ENCODE measurements at regions not wholly inside any gene's neighbourhood (a gene's known extent, or its start where the extent isn't known, plus 50 kb on each side); places are given as distances from the start of the nearest gene placed in this dataset.
"Not testable (repeated sequence)": the region's sequence is repeated elsewhere in the genome, so short reads cannot be mapped to it uniquely, and the experiment has no call there.

DNA sequence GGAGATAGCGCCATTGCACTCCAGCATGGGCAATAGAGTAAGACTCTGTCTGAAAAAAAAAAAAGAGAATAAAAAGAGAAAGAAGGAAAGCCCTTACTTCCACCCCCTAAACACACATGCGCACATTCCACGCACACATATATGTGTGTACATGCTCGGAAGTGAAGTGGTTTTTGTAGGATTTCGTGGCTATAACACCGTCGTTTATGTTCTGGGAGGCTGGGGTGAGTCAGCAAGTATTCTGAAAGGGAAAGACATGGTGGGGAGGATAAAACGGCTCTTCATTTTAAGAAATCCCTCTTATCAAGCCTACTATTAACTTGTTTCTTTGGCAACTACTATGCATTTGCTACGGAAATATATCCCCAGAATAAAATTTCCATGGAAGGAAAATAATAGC lies 422.8 kb upstream of the TBL1XR1 start:
- TF ChIP-seq, protein P1, sequence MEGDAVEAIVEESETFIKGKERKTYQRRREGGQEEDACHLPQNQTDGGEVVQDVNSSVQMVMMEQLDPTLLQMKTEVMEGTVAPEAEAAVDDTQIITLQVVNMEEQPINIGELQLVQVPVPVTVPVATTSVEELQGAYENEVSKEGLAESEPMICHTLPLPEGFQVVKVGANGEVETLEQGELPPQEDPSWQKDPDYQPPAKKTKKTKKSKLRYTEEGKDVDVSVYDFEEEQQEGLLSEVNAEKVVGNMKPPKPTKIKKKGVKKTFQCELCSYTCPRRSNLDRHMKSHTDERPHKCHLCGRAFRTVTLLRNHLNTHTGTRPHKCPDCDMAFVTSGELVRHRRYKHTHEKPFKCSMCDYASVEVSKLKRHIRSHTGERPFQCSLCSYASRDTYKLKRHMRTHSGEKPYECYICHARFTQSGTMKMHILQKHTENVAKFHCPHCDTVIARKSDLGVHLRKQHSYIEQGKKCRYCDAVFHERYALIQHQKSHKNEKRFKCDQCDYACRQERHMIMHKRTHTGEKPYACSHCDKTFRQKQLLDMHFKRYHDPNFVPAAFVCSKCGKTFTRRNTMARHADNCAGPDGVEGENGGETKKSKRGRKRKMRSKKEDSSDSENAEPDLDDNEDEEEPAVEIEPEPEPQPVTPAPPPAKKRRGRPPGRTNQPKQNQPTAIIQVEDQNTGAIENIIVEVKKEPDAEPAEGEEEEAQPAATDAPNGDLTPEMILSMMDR (IDR thresholded peaks at IDR 0.05; ENCODE audit: low read depth, low read length) = no peak
- no peak overlapping the region for H3K27ac ChIP-seq
- no peaks in the 10 kb centered on the region for H3K36me3 ChIP-seq
- H3K4me3 ChIP-seq = no peak overlapping the region
- H3K4me1 ChIP-seq (ENCODE audit: low read depth) = no peaks in the 10 kb centered on the region
- H3K9me3 ChIP-seq (ENCODE audit: low read depth) = no peaks in the 10 kb centered on the region
- DNase-seq (ENCODE audit: low read depth in 1 of 2, low spot score in 1 of 2) = no peak
- no peaks in the 10 kb centered on the region for H3K27me3 ChIP-seq

DNA sequence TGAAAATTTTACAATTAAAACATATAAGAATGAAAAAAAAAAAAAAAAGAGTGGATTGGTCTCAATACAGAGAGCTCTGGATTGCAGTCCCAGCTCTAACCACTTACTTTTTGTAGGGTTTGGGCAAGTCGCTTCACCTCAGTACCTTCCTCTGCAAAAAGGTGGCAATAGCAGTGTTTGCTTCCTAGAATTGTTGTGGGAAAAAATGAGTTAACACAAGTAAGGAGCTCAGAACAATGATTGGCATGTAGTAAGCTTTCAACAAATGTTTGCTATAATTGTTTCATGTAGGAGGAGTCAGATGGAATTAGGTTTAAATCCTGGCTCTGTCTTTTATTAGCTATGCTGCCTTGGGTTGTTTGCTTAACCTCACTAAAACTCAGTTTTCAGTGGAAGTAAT lies 425.2 kb upstream of the TBL1XR1 start:
- Histone ChIP-seq H3K4me3 (no peak overlapping the region), H3K27me3 (no peaks in the 10 kb centered on the region), H3K27ac (no peak overlapping the region), H3K9me3 (ENCODE audit: low read depth) (no peaks in the 10 kb centered on the region), H3K36me3 (no peaks in the 10 kb centered on the region), H3K4me1 (ENCODE audit: low read depth) (no peaks in the 10 kb centered on the region)
- TF ChIP-seq, protein P1 (IDR thresholded peaks at IDR 0.05; ENCODE audit: low read depth, low read length) = no peak
- DNase-seq (ENCODE audit: low read depth in 1 of 2, low spot score in 1 of 2) = no peak

DNA sequence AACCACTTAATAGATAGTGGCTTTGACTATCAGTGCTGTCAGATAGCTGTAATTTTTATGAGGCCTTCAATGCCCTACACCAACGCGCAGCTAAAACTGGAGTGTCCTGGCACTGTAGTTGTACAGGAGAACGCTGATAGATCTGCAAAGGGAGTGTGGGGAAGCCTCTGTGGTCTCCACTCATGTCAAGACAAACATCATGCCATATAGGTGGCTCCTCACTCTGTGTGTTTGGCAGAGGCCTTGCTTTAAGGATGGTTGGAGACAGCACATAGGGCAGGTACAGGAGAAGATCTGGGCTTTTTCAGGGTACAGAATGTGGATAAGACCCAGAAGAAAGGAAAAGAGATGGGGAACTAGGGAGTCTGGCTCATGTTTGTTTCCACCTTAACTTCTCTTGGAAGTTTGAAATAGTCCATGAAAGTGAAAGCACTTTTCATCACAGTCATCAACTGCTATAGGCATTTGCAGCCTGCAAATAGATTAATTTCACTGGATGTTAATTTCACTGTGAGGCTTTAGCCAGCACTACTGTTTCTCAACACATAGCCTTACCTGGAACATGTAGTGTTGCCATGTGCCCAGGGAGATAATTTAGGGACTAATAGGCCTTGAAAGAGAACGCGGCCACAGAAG lies 425.8 kb upstream of the TBL1XR1 start:
- H3K36me3 ChIP-seq = no peaks in the 10 kb centered on the region
- H3K27me3 ChIP-seq = no peaks in the 10 kb centered on the region
- DNase-seq (ENCODE audit: low read depth in 1 of 2, low spot score in 1 of 2) = no peak
- no peak overlapping the region for H3K27ac ChIP-seq
- TF ChIP-seq, protein P1 (IDR thresholded peaks at IDR 0.05; ENCODE audit: low read depth, low read length) = no peak
- no peaks in the 10 kb centered on the region for H3K4me1 ChIP-seq (ENCODE audit: low read depth)
- H3K9me3 ChIP-seq (ENCODE audit: low read depth) = no peaks in the 10 kb centered on the region
- no peak overlapping the region for H3K4me3 ChIP-seq

DNA sequence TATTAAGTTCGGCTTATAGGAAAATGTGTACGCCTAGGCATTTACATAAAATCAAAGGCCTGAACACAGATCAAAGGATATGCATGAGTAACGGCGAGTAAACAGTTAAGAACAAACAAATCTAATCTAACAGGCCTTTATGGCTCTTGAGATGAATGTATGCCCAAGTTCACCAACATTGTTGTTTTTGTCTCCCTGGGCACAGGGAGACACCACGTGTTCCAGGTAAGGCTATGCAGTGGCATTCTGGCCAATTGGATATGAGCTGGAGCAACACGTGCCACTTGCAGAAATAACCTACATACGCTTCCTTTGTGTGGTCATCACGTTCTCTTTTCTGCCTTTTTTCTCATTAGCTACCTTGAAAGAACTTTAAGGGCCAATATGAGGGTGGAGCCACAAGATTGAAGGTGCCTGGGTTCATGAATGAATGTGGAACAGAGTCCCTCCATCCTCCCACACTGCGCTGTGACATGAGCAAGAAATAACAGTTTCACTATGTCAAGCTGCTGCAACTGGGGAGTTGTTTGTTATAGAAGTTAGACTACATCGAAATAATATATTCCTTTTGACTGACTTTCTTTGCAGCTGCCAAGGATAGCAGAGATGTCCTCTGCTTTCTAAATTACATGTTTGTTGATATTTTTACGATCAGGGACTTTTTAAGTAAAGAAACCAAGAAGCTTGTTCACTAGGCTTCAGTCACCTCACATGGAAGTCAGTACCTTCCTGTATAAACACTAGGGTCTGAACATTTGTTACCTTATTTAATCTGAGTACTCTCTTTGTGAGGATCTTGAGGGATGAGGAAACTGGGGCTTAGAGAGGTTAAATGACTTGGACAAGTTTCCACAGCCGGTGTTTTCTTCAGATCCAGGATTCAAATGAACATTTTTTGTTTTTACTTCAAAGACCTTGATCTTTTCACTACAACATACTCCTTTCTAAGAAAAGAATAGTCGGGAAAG lies 427.5 kb upstream of the TBL1XR1 start:
- Histone ChIP-seq H3K27me3 (no peaks in the 10 kb centered on the region), H3K36me3 (no peaks in the 10 kb centered on the region), H3K9me3 (ENCODE audit: low read depth) (no peaks in the 10 kb centered on the region), H3K4me1 (ENCODE audit: low read depth) (no peaks in the 10 kb centered on the region), H3K27ac (no peak overlapping the region), H3K4me3 (no peak overlapping the region)
- no peak for DNase-seq (ENCODE audit: low read depth in 1 of 2, low spot score in 1 of 2)
- TF ChIP-seq, protein P1 (IDR thresholded peaks at IDR 0.05; ENCODE audit: low read depth, low read length) = no peak

DNA sequence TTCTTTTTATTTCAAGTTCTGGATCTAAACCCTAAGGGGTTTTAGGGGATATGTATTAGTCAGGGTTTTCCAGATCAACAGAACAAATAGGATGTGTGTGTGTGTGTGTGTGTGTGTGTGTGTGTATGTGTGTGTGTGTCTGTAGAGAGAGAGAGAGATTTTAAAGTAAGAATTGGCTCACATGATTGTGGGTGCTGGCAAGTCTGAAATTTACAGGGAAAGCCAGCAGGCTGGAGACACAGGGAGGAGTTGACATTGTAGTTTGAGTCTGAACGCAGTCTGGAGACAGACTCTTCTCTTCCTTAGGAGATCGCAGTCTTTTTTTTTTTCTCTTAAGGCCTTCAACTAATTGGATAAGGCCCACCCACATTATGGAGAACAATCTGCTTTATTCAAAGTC lies 428.8 kb upstream of the TBL1XR1 start:
- DNase-seq (ENCODE audit: low read depth in 1 of 2, low spot score in 1 of 2) = peak in 1 of 2 donors; percentile 40
- Histone ChIP-seq H3K27ac (no peak overlapping the region), H3K4me3 (no peak overlapping the region), H3K27me3 (no peaks in the 10 kb centered on the region), H3K4me1 (ENCODE audit: low read depth) (no peaks in the 10 kb centered on the region), H3K9me3 (ENCODE audit: low read depth) (no peaks in the 10 kb centered on the region), H3K36me3 (no peaks in the 10 kb centered on the region)
- TF ChIP-seq, protein P1 (IDR thresholded peaks at IDR 0.05; ENCODE audit: low read depth, low read length) = no peak

DNA sequence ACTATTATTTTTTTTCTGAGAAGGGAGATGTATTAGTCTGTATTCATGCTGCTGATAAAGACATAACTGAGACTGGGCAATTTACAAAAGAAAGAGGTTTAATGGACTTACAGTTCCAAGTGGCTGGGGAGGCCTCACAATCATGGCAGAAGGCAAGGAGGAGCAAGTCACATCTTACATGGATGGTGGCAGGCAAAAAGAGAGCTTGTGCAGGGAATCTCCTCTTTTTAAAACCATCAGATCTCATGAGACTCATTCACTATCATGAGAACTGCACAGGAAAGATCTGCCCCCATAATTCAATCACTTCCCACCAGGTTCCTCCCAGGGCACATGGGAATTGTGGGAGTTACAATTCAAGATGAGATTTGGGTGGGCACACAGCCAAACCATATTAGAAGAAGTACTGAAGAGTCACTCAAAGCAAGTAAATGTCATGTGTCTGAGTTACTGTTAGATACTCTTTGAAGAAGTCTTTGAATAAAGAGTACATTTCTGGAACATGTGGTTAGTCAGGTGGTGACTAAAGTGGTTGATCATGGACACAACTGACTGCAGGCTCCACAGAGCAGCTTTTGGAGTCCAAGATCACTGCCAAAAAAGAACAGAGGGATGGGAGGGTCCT lies 430.9 kb upstream of the TBL1XR1 start:
- H3K36me3 ChIP-seq; H3K9me3 ChIP-seq (ENCODE audit: low read depth); DNase-seq (ENCODE audit: low read depth in 1 of 2, low spot score in 1 of 2); H3K4me3 ChIP-seq; H3K4me1 ChIP-seq (ENCODE audit: low read depth); H3K27ac ChIP-seq; H3K27me3 ChIP-seq: not testable (repeated sequence)
